HEK293T (cell line): ENCODE measurements at regions not wholly inside any gene's neighbourhood (a gene's known extent, or its start where the extent isn't known, plus 50 kb on each side); places are given as distances from the start of the nearest gene placed in this dataset.

Source experiments
- CTCF ChIA-PET: fragments of 350-600 bp; formaldehyde crosslinking; extraction: SDS; loops from one replicate; lab custom pipeline; 2021; ENCODE audit warnings: antibody characterized with exemption, inconsistent platforms; lab: Yijun Ruan, JAX
- POLR2A ChIA-PET: fragments of 350-600 bp; formaldehyde crosslinking; extraction: SDS; loops from one replicate; lab custom pipeline; 2020; ENCODE audit warnings: antibody characterized with exemption, inconsistent platforms; lab: Yijun Ruan, JAX
- DNase-seq: peaks from one replicate; pipeline ENCODE4 v3.0.0; 2012; ENCODE audit warnings: mixed read lengths; ENCODE audit errors: extremely low spot score
- ARNT ChIP-seq: fragments of 450-650 bp; IDR thresholded peaks from 2 replicates; pipeline ENCODE4 v1.6.1; 2017; ENCODE audit warnings: mild to moderate bottlenecking
- BHLHE40 ChIP-seq: fragments of 450-650 bp; IDR thresholded peaks from 2 replicates; pipeline ENCODE4 v1.6.1; 2016; ENCODE audit warnings: mild to moderate bottlenecking, moderate library complexity, borderline replicate concordance
- CTBP1 ChIP-seq: fragments of 450-650 bp; IDR thresholded peaks from 2 replicates; pipeline ENCODE4 v1.6.1; 2016; ENCODE audit warnings: borderline replicate concordance
- ELF4 ChIP-seq: fragments of 450-650 bp; IDR thresholded peaks from 2 replicates; pipeline ENCODE4 v1.6.1; 2017; ENCODE audit warnings: antibody characterized with exemption
- FOXA1 ChIP-seq: fragments of 450-650 bp; IDR thresholded peaks from 2 replicates; pipeline ENCODE4 v1.6.1; 2016; ENCODE audit warnings: mild to moderate bottlenecking
- FOXK2 ChIP-seq: fragments of 450-650 bp; IDR thresholded peaks from 2 replicates; pipeline ENCODE4 v1.6.1; 2016; ENCODE audit warnings: mild to moderate bottlenecking
- FOXM1 ChIP-seq: fragments of 450-650 bp; IDR thresholded peaks from 2 replicates; pipeline ENCODE4 v1.6.1; 2017; ENCODE audit warnings: mild to moderate bottlenecking, borderline replicate concordance
- HDGF ChIP-seq: fragments of 450-650 bp; IDR thresholded peaks from 2 replicates; pipeline ENCODE4 v1.6.1; 2017; ENCODE audit warnings: antibody characterized with exemption, borderline replicate concordance
- L3MBTL2 ChIP-seq: fragments of 450-650 bp; conservative IDR thresholded peaks from 2 replicates; pipeline ENCODE4 v1.6.1; 2016; ENCODE audit warnings: mild to moderate bottlenecking
- LEF1 ChIP-seq: fragments of 450-650 bp; IDR thresholded peaks from 2 replicates; pipeline ENCODE4 v1.6.1; 2017; ENCODE audit warnings: mild to moderate bottlenecking, borderline replicate concordance
- NFRKB ChIP-seq: fragments of 450-650 bp; IDR thresholded peaks from 2 replicates; pipeline ENCODE4 v1.6.1; 2016; ENCODE audit warnings: mild to moderate bottlenecking, moderate library complexity
- SP1 ChIP-seq: fragments of 450-650 bp; IDR thresholded peaks from 2 replicates; pipeline ENCODE4 v1.6.1; 2017
- SUZ12 ChIP-seq: fragments of 450-650 bp; IDR thresholded peaks from 2 replicates; pipeline ENCODE4 v1.6.1; 2016; ENCODE audit warnings: mild to moderate bottlenecking
- TARDBP ChIP-seq: fragments of 450-650 bp; IDR thresholded peaks from 2 replicates; pipeline ENCODE4 v1.6.1; 2016
- ZNF384 ChIP-seq: fragments of 450-650 bp; IDR thresholded peaks from 2 replicates; pipeline ENCODE4 v1.6.1; 2016
- TF ChIP-seq, protein P1 (sequence below): fragments of 450-650 bp; IDR thresholded peaks from 2 replicates; pipeline ENCODE4 v1.6.1; 2016

DNA sequence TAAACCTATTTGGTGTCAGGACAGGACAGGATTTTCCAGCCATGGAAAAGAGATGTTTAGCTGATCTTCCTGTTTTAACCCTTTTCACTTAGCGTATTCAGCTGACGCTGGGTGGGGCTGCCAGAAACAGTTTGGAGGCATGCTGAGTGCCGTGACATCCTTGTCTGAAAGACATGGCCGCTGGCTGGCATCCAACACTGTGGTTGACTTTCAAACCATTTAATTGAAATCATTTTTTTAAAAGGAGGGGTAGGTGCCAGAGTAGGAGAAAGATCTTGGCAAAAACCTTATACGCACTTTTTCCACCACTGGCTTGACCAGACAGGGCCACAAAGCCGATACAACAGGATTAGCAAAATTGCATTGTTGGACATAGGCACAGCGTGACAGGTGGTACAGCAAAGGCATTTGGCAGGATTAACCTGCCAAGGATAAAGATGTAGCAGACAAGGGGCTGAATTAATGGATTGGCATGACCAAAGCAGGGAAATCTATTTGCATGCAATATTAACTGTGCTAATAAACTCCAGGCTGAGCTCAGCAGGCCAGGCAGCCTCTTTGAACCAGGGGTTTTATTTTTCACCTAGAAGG, 131.8 kb upstream of the TOPAZ1 start:
- ChIA-PET POLR2A (no interaction called here), CTCF (no interaction called here)
- no peak for DNase-seq
- no peak for TF ChIP-seq FOXA1
- no peak for TF ChIP-seq SP1
- TF ChIP-seq ELF4, result no peak
- TF ChIP-seq L3MBTL2, result no peak
- TF ChIP-seq BHLHE40, result no peak

- CTCF ChIA-PET, result no interaction called here
- no peak for DNase-seq
- POLR2A ChIA-PET, result no interaction called here
- no peak for TF ChIP-seq SP1
- TF ChIP-seq FOXM1, result no peak
- no peak for TF ChIP-seq LEF1
- no peak for TF ChIP-seq ELF4
- no peak for TF ChIP-seq TARDBP
- no peak for TF ChIP-seq FOXA1
- TF ChIP-seq L3MBTL2, result no peak
- no peak for TF ChIP-seq FOXK2
Observed at GRCh38 chr3:44110648-44111047, 131.0 kb upstream of the TOPAZ1 start.

DNA sequence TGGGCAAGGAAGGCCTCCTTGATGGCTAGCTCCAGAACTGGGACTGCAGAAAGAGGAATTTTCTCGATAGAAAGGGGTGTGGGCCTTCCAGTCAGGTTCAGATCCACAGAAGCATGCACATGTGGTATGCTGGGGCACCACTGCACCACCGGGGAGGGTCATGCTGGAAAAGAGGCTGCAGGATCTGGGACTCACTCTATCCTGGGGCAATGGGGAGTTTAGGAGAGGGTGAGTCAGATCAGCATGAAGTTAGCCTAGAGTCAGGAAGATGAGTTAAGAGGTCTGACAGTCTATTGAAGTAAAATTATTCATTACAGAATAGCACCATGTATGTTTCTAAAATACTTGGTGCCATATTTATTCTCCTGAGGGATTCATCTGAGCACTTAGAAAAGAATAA, 130.2 kb upstream of the TOPAZ1 start:
- CTCF ChIA-PET, result no interaction called here

DNA sequence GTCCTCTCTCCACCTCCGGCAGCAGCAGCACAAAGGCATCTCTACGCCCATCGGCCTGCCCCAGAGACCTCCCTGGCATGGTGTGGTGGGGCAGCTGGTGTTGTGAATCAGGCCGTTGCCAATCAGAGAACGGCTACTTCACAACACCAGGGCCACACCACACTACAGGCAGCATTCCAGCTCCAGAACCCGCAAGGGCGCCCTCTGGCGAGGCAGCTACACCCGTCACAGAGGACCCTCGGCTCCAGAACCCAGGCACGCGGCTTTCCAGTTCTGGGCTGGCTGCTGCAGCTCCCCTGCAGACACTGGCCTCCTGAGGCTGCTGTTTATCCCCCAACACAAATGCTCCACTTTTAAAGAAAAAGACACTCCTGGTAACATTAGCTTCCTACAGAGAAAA, 127.5 kb upstream of the TOPAZ1 start:
- ChIA-PET CTCF (interaction anchor here (1.4 kb wide), 1 partner anchor 118 kb away, joined by 5 read pairs; no protein-coding TSS in a partner anchor), POLR2A (no interaction called here)
- TF ChIP-seq FOXA1 (no peak), L3MBTL2 (peak; percentile 57; the same call in 1 of the 2 replicates)
- peak; percentile 68 for DNase-seq

More for the DNA sequence above, 130.2 kb upstream of the TOPAZ1 start:
- POLR2A ChIA-PET, result no interaction called here
- DNase-seq, result no peak
- no peak for TF ChIP-seq ZNF384
- TF ChIP-seq L3MBTL2, result no peak
- TF ChIP-seq ELF4, result no peak
- TF ChIP-seq CTBP1, result no peak
- no peak for TF ChIP-seq LEF1
- TF ChIP-seq FOXK2, result no peak

DNA sequence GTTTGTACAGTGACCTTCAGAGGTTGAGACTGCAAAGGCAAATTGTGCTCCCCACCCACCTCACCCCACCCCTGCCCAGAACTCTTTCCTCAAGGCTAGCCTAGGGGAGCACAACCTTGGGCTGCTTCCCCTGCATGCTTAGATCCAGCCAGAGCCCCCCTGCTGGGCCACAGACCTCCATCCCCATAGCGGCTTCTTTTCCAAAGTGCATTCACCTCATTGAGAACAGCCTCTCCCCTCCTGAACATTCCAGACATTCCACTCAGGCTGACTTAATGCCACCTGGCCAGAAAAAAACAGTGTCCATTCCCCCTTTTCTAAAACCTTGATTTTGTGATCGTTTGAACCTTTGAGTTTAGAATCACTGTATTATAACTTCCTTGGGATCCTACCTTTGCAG, 124.4 kb upstream of the TOPAZ1 start:
- CTCF ChIA-PET, result no interaction called here
- no peak for TF ChIP-seq SUZ12
- TF ChIP-seq NFRKB, result no peak
- TF ChIP-seq HDGF, result no peak
- TF ChIP-seq ELF4, result no peak
- TF ChIP-seq LEF1, result no peak
- DNase-seq, result no peak
- POLR2A ChIA-PET, result no interaction called here

GRCh38 chr3:44117736-44118135, 124.0 kb upstream of the TOPAZ1 start:
- DNase-seq, result no peak
- CTCF ChIA-PET, result no interaction called here
- POLR2A ChIA-PET, result no interaction called here
- no peak for TF ChIP-seq ZNF384
- no peak for TF ChIP-seq ELF4
- TF ChIP-seq TARDBP, result no peak
- no peak for TF ChIP-seq FOXK2
- TF ChIP-seq HDGF, result no peak
- TF ChIP-seq SUZ12, result no peak
- TF ChIP-seq FOXM1, result no peak
- no peak for TF ChIP-seq BHLHE40
- no peak for TF ChIP-seq NFRKB
- TF ChIP-seq, protein P1, sequence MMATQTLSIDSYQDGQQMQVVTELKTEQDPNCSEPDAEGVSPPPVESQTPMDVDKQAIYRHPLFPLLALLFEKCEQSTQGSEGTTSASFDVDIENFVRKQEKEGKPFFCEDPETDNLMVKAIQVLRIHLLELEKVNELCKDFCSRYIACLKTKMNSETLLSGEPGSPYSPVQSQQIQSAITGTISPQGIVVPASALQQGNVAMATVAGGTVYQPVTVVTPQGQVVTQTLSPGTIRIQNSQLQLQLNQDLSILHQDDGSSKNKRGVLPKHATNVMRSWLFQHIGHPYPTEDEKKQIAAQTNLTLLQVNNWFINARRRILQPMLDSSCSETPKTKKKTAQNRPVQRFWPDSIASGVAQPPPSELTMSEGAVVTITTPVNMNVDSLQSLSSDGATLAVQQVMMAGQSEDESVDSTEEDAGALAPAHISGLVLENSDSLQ, result no peak
- TF ChIP-seq L3MBTL2, result no peak

DNA sequence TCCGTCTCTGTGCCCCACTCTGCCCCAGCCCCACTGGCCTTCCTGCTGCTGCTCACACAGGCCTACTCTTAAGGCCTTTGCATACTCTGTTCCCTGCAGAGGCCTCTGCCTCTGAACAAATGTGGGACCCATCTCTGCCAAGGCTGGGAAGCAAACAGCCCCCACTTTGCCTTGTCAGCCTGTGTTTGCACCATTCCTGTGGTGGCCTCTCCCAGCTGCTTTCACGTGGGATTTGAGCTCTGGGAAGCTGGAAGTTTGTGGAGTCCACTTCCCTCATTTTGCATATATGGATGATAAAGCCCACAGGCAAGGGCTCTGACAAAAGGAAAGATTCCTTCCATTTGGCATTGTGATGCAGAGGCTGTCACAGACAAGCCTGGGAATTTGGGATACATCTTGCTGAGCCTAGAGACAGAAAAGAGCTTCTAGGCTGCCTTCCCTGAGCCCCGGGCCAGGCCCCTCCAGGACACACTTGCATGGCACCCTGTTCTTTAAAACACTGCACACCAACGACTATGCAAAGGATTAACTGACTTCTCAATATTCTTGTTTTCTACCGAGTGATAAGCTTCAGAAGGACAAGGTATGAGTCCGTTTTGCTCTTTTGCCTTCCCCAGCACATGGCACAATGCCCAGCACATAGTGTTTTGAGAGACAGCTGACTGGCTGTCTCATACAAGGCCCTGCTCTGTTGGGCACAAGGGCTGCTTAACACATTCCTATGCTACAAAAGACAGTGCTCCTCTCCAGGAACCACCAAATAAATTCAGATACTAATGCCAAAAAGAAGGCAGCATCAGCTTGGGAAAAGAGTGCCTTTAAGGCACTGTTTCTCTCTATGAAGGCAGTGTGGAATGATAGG, 120.7 kb upstream of the TOPAZ1 start:
- DNase-seq, result no peak
- ChIA-PET CTCF (no interaction called here), POLR2A (no interaction called here)
- TF ChIP-seq FOXK2 (no peak), ARNT (no peak), FOXA1 (no peak), ZNF384 (no peak), ELF4 (no peak), FOXM1 (no peak), SUZ12 (no peak), LEF1 (no peak), BHLHE40 (no peak)

DNA sequence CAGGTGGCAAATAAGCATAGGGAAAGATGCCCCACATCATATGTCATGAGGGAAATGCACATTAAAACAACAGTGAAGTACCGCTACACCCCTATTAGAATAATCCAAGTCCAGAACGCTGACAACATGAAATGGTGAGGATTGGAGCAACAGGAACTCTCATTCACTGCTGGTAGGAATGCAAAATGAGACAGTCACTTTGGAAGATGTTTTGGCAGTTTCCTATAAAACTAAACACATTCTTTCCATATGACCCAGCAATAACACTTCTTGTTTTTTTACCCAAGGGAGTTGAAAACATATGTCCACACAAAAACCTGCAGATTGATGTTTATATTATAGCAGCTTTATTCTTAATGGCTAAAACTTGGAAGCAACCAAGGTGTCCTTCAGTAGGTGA, 116.4 kb upstream of the TOPAZ1 start:
- ChIA-PET CTCF (no interaction called here), POLR2A (no interaction called here)
- no peak for DNase-seq
- TF ChIP-seq FOXK2 (no peak), ZNF384 (no peak)
- TF ChIP-seq, protein P1, result no peak
